DND-41 (cell line): ENCODE measurements at regions not wholly inside any gene's neighbourhood (a gene's known extent, or its start where the extent isn't known, plus 50 kb on each side); places are given as distances from the start of the nearest gene placed in this dataset.

Experiments used
- ATAC-seq: fragments of 200-7000 bp; cut with Tn5 transposase; 3 replicates; pipeline ENCODE4 v1.9.1; 2021; ENCODE audit warnings: low read depth; ENCODE audit not compliant: insufficient read depth
- DNase-seq: peaks from one replicate; pipeline ENCODE4 v3.0.0-alpha.2; 2020
- H2AFZ ChIP-seq: 2 replicates; pipeline ENCODE4 v1.6.0; 2012; ENCODE audit warnings: low read depth, low read length
- H3K27ac ChIP-seq: 2 replicates; pipeline ENCODE4 v1.5.1; 2012; ENCODE audit warnings: low read length, inconsistent platforms
- H3K27me3 ChIP-seq: fragments of 200-600 bp; sonication (generic); 2 replicates; pipeline ENCODE4 v1.6.0; 2012; ENCODE audit warnings: low read length, mild to moderate bottlenecking, inconsistent platforms; ENCODE audit not compliant: insufficient read depth, poor library complexity
- H3K36me3 ChIP-seq: 2 replicates; pipeline ENCODE4 v1.5.1; 2012; ENCODE audit warnings: low read length, inconsistent platforms; ENCODE audit not compliant: insufficient read depth
- H3K4me1 ChIP-seq: 2 replicates; pipeline ENCODE4 v1.5.1; 2012; ENCODE audit warnings: mild to moderate bottlenecking, low read length; ENCODE audit not compliant: insufficient read depth
- H3K4me2 ChIP-seq: 2 replicates; pipeline ENCODE4 v1.6.0; 2012; ENCODE audit warnings: mild to moderate bottlenecking, moderate library complexity, low read length, inconsistent platforms; ENCODE audit not compliant: insufficient read depth
- H3K4me3 ChIP-seq, 2 experiments: fragments of 200-600 bp in 1 of 2; shearing (Covaris generic) in 1 of 2; 2 replicates each; pipeline ENCODE4 v1.5.1; 2012 to 2016; ENCODE audit warnings: inconsistent platforms in 2 of 2, low read length in 2 of 2, mild to moderate bottlenecking in 2 of 2, low read depth in 1 of 2, moderate library complexity in 1 of 2
- H3K79me2 ChIP-seq: 2 replicates; pipeline ENCODE4 v1.6.0; 2012; ENCODE audit warnings: low read length, inconsistent platforms; ENCODE audit not compliant: insufficient read depth
- H3K9ac ChIP-seq: 2 replicates; pipeline ENCODE4 v1.6.0; 2012; ENCODE audit warnings: low read depth, mild to moderate bottlenecking, inconsistent platforms, low read length, moderate library complexity
- H3K9me3 ChIP-seq: 2 replicates; pipeline ENCODE4 v1.5.1; 2012; ENCODE audit warnings: low read length, moderate library complexity, mild to moderate bottlenecking, inconsistent platforms; ENCODE audit not compliant: insufficient read depth, severe bottlenecking
- H4K20me1 ChIP-seq: 2 replicates; pipeline ENCODE4 v1.6.0; 2012; ENCODE audit warnings: low read length; ENCODE audit not compliant: insufficient read depth
- CTCF ChIP-seq: IDR thresholded peaks from 2 replicates; pipeline ENCODE4 v1.5.1; 2012; ENCODE audit warnings: borderline replicate concordance, low read length, moderate library complexity, mild to moderate bottlenecking; ENCODE audit not compliant: poor library complexity, severe bottlenecking; ENCODE audit errors: extremely low read depth
- EZH2 ChIP-seq: IDR thresholded peaks from 3 replicates; pipeline ENCODE4 v1.6.1; 2012; ENCODE audit warnings: borderline replicate concordance, low read depth, mild to moderate bottlenecking, moderate library complexity, low read length, inconsistent platforms; ENCODE audit not compliant: severe bottlenecking

- no peak for ATAC-seq
- H3K27ac ChIP-seq: no peak overlapping the region
- H3K79me2 ChIP-seq: no peaks in the 10 kb centered on the region
- H2AFZ ChIP-seq: no peak overlapping the region
- H4K20me1 ChIP-seq: no peaks in the 10 kb centered on the region
- no peak for TF ChIP-seq CTCF
- TF ChIP-seq EZH2: no peak
- H3K4me1 ChIP-seq: no peaks in the 10 kb centered on the region
- H3K27me3 ChIP-seq: no peaks in the 10 kb centered on the region
- no peak overlapping the region for H3K4me3 ChIP-seq
- H3K9ac ChIP-seq: no peak overlapping the region
- no peaks in the 10 kb centered on the region for H3K36me3 ChIP-seq
- H3K4me2 ChIP-seq: no peak overlapping the region
- DNase-seq: no peak
- H3K9me3 ChIP-seq: peaks cover 5% of the 10 kb centered on the region
Measured at GRCh38 chr13:109906976-109907375, 120.6 kb upstream of the IRS2 start.

- Histone ChIP-seq H3K9me3 (peaks cover 5% of the 10 kb centered on the region), H2AFZ (no peak overlapping the region), H3K36me3 (no peaks in the 10 kb centered on the region), H3K4me1 (no peaks in the 10 kb centered on the region), H4K20me1 (no peaks in the 10 kb centered on the region), H3K27ac (no peak overlapping the region), H3K27me3 (no peaks in the 10 kb centered on the region), H3K79me2 (no peaks in the 10 kb centered on the region), H3K9ac (no peak overlapping the region), H3K4me3 (no peak overlapping the region), H3K4me2 (no peak overlapping the region)
- TF ChIP-seq CTCF (no peak), EZH2 (no peak)
- no peak for DNase-seq
- no peak for ATAC-seq
Measured at GRCh38 chr13:109904218-109904617, 117.8 kb upstream of the IRS2 start.

- no peak overlapping the region for H3K4me3 ChIP-seq
- no peak for DNase-seq
Measured at GRCh38 chr13:109900741-109901140, 114.4 kb upstream of the IRS2 start.

More at GRCh38 chr13:109900741-109901140, 114.4 kb upstream of the IRS2 start:
- Histone ChIP-seq H3K4me1 (no peaks in the 10 kb centered on the region), H3K9me3 (peaks cover 3% of the 10 kb centered on the region), H3K27me3 (no peaks in the 10 kb centered on the region), H3K9ac (no peak overlapping the region), H3K4me2 (no peak overlapping the region), H3K36me3 (no peaks in the 10 kb centered on the region), H2AFZ (no peak overlapping the region), H3K27ac (no peak overlapping the region), H3K79me2 (no peaks in the 10 kb centered on the region), H4K20me1 (no peaks in the 10 kb centered on the region)
- ATAC-seq: no peak
- TF ChIP-seq CTCF: no peak
- no peak for TF ChIP-seq EZH2
